Fibroblast of lung (primary cell): ENCODE measurements at regions not wholly inside any gene's neighbourhood (a gene's known extent, or its start where the extent isn't known, plus 50 kb on each side); places are given as distances from the start of the nearest gene placed in this dataset.
A peak's percentile ranks its signal among the peaks of the same experiment; 100 is the strongest.

ENCODE experiments used
- DNase-seq, 2 donors: peaks; one replicate each; pipeline versions ENCODE4 v3.0.0 to v3.0.0-alpha.2; 2010; ENCODE audit warnings: low read depth in 2 of 2
- H2AFZ ChIP-seq: 2 replicates; pipeline ENCODE4 v1.5.1; 2012; ENCODE audit warnings: low read length, control low read depth, inconsistent platforms
- H3K27ac ChIP-seq: 2 replicates; pipeline ENCODE4 v1.5.1; 2011; ENCODE audit warnings: low read length, control low read depth; ENCODE audit not compliant: insufficient read depth
- H3K27me3 ChIP-seq: 2 replicates; pipeline ENCODE4 v1.5.1; 2011; ENCODE audit warnings: mild to moderate bottlenecking, low read length; ENCODE audit not compliant: control insufficient read depth, insufficient read depth
- H3K36me3 ChIP-seq: 2 replicates; pipeline ENCODE4 v1.5.1; 2011; ENCODE audit warnings: low read length; ENCODE audit not compliant: control insufficient read depth, insufficient read depth
- H3K4me1 ChIP-seq: 2 replicates; pipeline ENCODE4 v1.5.1; 2011; ENCODE audit warnings: low read length; ENCODE audit not compliant: control insufficient read depth, insufficient read depth; ENCODE audit errors: extremely low read depth
- H3K4me2 ChIP-seq: 2 replicates; pipeline ENCODE4 v1.5.1; 2011; ENCODE audit warnings: low read length, control low read depth; ENCODE audit not compliant: insufficient read depth; ENCODE audit errors: extremely low read depth
- H3K4me3 ChIP-seq, 4 experiments: fragments of 200-600 bp in 1 of 4; sonication (generic) in 1 of 4; replicated peaks in 1 of 4; 2 replicates each; pipeline ENCODE4 v1.5.1; 2011 to 2016; ENCODE audit warnings: low read length in 4 of 4, low read depth in 3 of 4, mild to moderate bottlenecking in 3 of 4, control low read depth in 2 of 4, inconsistent platforms in 1 of 4, mixed read lengths in 1 of 4; ENCODE audit not compliant: insufficient read depth in 1 of 4; ENCODE audit errors: control extremely low read depth in 1 of 4
- H3K79me2 ChIP-seq: 2 replicates; pipeline ENCODE4 v1.5.1; 2012; ENCODE audit warnings: mild to moderate bottlenecking, low read length, inconsistent platforms; ENCODE audit not compliant: control insufficient read depth, insufficient read depth
- H3K9ac ChIP-seq: 2 replicates; pipeline ENCODE4 v1.5.1; 2011; ENCODE audit warnings: mild to moderate bottlenecking, low read length, control low read depth; ENCODE audit not compliant: insufficient read depth
- H3K9me3 ChIP-seq: 2 replicates; pipeline ENCODE4 v1.5.1; 2012; ENCODE audit warnings: low read depth, low read length; ENCODE audit not compliant: control insufficient read depth, insufficient read depth
- H4K20me1 ChIP-seq: 2 replicates; pipeline ENCODE4 v1.5.1; 2011; ENCODE audit warnings: low read length; ENCODE audit not compliant: control insufficient read depth, insufficient read depth; ENCODE audit errors: extremely low read depth
- EZH2 ChIP-seq: IDR thresholded peaks from 2 replicates; pipeline ENCODE4 v1.5.1; 2012; ENCODE audit warnings: low read length, control low read depth, mild to moderate bottlenecking; ENCODE audit errors: missing control alignments
- TF ChIP-seq, protein P1 (sequence below), 2 donors: IDR thresholded peaks in 1 of 2; conservative IDR thresholded peaks in 1 of 2; 1 replicate in 1 of 2; 2 replicates in 1 of 2; pipeline ENCODE4 v1.5.1; 2011 to 2012; ENCODE audit warnings: low read length in 2 of 2, control low read depth in 1 of 2, inconsistent platforms in 1 of 2, low read depth in 1 of 2, mild to moderate bottlenecking in 1 of 2

DNA sequence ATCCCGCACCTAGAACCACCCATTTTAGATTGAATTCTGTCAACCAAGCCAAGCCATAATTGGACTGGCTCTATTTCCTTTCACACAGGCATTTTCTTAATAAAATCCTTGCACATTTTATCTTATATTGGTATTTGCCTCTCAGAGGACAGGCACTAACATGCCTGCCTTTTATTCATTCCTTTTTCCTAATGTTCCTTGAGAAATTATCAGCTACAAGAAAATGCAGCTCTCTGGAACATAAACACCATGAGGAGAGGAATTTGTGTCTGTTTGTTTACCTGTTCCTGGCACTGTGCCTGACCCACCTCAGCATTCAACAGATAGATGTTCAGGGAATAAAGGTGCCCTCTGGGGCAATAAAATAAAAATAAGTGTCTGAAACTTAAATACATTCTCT lies 116.2 kb downstream of the PDHA2 start:
- Histone ChIP-seq H2AFZ (no peak overlapping the region), H3K9ac (no peak overlapping the region)

DNA sequence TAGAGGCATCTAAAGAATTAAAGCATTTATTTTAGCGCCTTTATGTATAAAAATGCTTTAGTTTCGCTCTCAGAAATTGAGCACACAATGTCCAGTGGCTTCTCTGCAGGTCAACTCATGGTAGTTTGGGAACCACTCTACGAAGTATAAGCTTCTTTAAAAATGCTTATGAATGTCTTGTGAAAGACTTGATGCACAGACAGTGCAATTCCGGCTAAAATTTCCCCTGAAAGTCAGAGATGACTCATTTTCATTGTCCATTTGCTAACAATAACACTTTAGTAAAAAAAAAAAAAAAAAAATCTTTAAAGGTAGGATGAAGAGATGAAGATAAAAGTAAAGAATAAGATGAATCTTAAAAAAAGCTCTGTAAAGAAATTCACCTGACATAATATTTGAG lies 117.2 kb downstream of the PDHA2 start:
- Histone ChIP-seq H3K9me3 (no peaks in the 10 kb centered on the region), H3K27ac (no peak overlapping the region), H2AFZ (no peak overlapping the region), H3K36me3 (no peaks in the 10 kb centered on the region), H3K79me2 (no peaks in the 10 kb centered on the region), H3K9ac (no peak overlapping the region), H4K20me1 (no peaks in the 10 kb centered on the region), H3K4me2 (no peak overlapping the region), H3K27me3 (no peaks in the 10 kb centered on the region), H3K4me1 (no peaks in the 10 kb centered on the region), H3K4me3 (no peak overlapping the region)
- DNase-seq: peak in 1 of 2 donors; percentile 11
- no peak for TF ChIP-seq EZH2
- TF ChIP-seq, protein P1, sequence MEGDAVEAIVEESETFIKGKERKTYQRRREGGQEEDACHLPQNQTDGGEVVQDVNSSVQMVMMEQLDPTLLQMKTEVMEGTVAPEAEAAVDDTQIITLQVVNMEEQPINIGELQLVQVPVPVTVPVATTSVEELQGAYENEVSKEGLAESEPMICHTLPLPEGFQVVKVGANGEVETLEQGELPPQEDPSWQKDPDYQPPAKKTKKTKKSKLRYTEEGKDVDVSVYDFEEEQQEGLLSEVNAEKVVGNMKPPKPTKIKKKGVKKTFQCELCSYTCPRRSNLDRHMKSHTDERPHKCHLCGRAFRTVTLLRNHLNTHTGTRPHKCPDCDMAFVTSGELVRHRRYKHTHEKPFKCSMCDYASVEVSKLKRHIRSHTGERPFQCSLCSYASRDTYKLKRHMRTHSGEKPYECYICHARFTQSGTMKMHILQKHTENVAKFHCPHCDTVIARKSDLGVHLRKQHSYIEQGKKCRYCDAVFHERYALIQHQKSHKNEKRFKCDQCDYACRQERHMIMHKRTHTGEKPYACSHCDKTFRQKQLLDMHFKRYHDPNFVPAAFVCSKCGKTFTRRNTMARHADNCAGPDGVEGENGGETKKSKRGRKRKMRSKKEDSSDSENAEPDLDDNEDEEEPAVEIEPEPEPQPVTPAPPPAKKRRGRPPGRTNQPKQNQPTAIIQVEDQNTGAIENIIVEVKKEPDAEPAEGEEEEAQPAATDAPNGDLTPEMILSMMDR (conservative IDR thresholded peaks at IDR 0.05 in 1 of 2, IDR thresholded peaks at IDR 0.05 in 1 of 2; ENCODE audit: low read depth in 1 of 2, low read length in 2 of 2): no peak

More for the DNA sequence above, 116.2 kb downstream of the PDHA2 start:
- Histone ChIP-seq H3K4me3 (no peak overlapping the region), H3K9me3 (no peaks in the 10 kb centered on the region), H4K20me1 (no peaks in the 10 kb centered on the region), H3K4me2 (no peak overlapping the region), H3K4me1 (no peaks in the 10 kb centered on the region), H3K27ac (no peak overlapping the region), H3K27me3 (no peaks in the 10 kb centered on the region), H3K79me2 (no peaks in the 10 kb centered on the region), H3K36me3 (no peaks in the 10 kb centered on the region)
- no peak for DNase-seq
- TF ChIP-seq, protein P1 (conservative IDR thresholded peaks at IDR 0.05 in 1 of 2, IDR thresholded peaks at IDR 0.05 in 1 of 2; ENCODE audit: low read depth in 1 of 2, low read length in 2 of 2): no peak
- no peak for TF ChIP-seq EZH2

DNA sequence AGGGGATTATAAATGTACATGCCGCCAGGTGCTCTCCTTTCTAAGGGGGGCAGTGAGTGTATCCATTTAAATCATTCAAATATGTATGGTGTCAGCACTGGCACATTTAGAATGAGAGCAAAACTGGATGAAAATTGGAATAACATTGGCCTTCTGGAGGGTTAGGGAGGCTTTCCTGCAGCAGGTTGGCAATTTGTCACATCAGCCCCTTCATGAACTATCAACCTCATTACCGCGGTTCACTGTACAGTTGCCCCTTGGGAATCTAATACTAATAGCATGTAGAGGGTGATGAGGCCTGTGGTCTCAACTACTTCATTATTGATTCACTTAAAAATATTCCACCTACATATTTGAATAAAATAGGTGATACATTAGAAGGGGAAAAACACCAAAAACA lies 117.9 kb downstream of the PDHA2 start:
- Histone ChIP-seq H3K9ac (no peak overlapping the region), H3K4me2 (no peak overlapping the region), H3K36me3 (no peaks in the 10 kb centered on the region), H3K4me3 (no peak overlapping the region), H4K20me1 (no peaks in the 10 kb centered on the region), H3K9me3 (no peaks in the 10 kb centered on the region), H3K27ac (no peak overlapping the region), H3K79me2 (no peaks in the 10 kb centered on the region), H3K4me1 (no peaks in the 10 kb centered on the region), H2AFZ (no peak overlapping the region), H3K27me3 (no peaks in the 10 kb centered on the region)
- DNase-seq: no peak
- TF ChIP-seq, protein P1 (conservative IDR thresholded peaks at IDR 0.05 in 1 of 2, IDR thresholded peaks at IDR 0.05 in 1 of 2; ENCODE audit: low read depth in 1 of 2, low read length in 2 of 2): no peak
- no peak for TF ChIP-seq EZH2
